DOHH2 (cell line): ENCODE measurements at regions not wholly inside any gene's neighbourhood (a gene's known extent, or its start where the extent isn't known, plus 50 kb on each side); places are given as distances from the start of the nearest gene placed in this dataset.

Source experiments
- H3F3A ChIP-seq: fragments of 200-600 bp; sonication (generic), shearing (Covaris generic); 2 replicates; pipeline ENCODE4 v1.6.0; 2016; ENCODE audit warnings: antibody characterized with exemption, mild to moderate bottlenecking; ENCODE audit not compliant: control insufficient read depth, insufficient read depth
- H3K27ac ChIP-seq: fragments of 200-600 bp; sonication (generic); 2 replicates; pipeline ENCODE4 v1.5.1; 2014; ENCODE audit warnings: low read depth, mild to moderate bottlenecking, low read length, moderate library complexity
- H3K27me3 ChIP-seq: fragments of 200-600 bp; sonication (generic); 2 replicates; pipeline ENCODE4 v1.6.1; 2014; ENCODE audit warnings: mild to moderate bottlenecking, low read length, mixed read lengths; ENCODE audit not compliant: control insufficient read depth
- H3K36me3 ChIP-seq: fragments of 200-600 bp; sonication (generic); 2 replicates; pipeline ENCODE4 v1.6.1; 2014; ENCODE audit warnings: mild to moderate bottlenecking, low read length, moderate library complexity, mixed read lengths; ENCODE audit not compliant: control insufficient read depth
- H3K4me1 ChIP-seq: fragments of 200-600 bp; sonication (generic); 2 replicates; pipeline ENCODE4 v1.6.1; 2014; ENCODE audit warnings: mild to moderate bottlenecking, low read length, mixed read lengths; ENCODE audit not compliant: control insufficient read depth
- H3K4me2 ChIP-seq: fragments of 200-600 bp; sonication (generic); 2 replicates; pipeline ENCODE4 v1.6.0; 2014; ENCODE audit warnings: mild to moderate bottlenecking, low read length, moderate library complexity
- H3K4me3 ChIP-seq: fragments of 200-600 bp; sonication (generic); 2 replicates; pipeline ENCODE4 v1.5.1; 2014; ENCODE audit warnings: mild to moderate bottlenecking, low read length, mixed read lengths
- H3K79me2 ChIP-seq: fragments of 200-600 bp; sonication (generic); 2 replicates; pipeline ENCODE4 v1.6.1; 2014; ENCODE audit warnings: mild to moderate bottlenecking, low read length, mixed read lengths; ENCODE audit not compliant: control insufficient read depth
- H3K9me2 ChIP-seq: fragments of 200-600 bp; sonication (generic); replicated peaks from 2 replicates; pipeline ENCODE4 v1.6.1; 2014; ENCODE audit warnings: mild to moderate bottlenecking, low read length, mixed read lengths; ENCODE audit not compliant: control insufficient read depth
- H3K9me3 ChIP-seq: fragments of 200-600 bp; sonication (generic); 2 replicates; pipeline ENCODE4 v1.6.1; 2014; ENCODE audit warnings: antibody characterized with exemption, low read length, mixed read lengths; ENCODE audit not compliant: control insufficient read depth, insufficient read depth
- H4K20me1 ChIP-seq: fragments of 200-600 bp; sonication (generic); 2 replicates; pipeline ENCODE4 v1.6.0; 2014; ENCODE audit warnings: low read depth, mild to moderate bottlenecking, antibody characterized with exemption, low read length, moderate library complexity; ENCODE audit not compliant: control insufficient read depth, insufficient read depth
- EZH2phosphoT487 ChIP-seq: fragments of 200-600 bp; sonication (generic); IDR thresholded peaks from 2 replicates; pipeline ENCODE4 v1.6.1; 2017; ENCODE audit warnings: borderline replicate concordance, mild to moderate bottlenecking, antibody characterized with exemption, low read length, moderate library complexity, mixed read lengths
- TF ChIP-seq, protein P1 (sequence below): fragments of 200-600 bp; sonication (generic); IDR thresholded peaks from one replicate; pipeline ENCODE4 v1.5.1; 2014; ENCODE audit warnings: antibody characterized with exemption, mild to moderate bottlenecking, low read depth, low read length; ENCODE audit not compliant: poor library complexity, severe bottlenecking

DNA sequence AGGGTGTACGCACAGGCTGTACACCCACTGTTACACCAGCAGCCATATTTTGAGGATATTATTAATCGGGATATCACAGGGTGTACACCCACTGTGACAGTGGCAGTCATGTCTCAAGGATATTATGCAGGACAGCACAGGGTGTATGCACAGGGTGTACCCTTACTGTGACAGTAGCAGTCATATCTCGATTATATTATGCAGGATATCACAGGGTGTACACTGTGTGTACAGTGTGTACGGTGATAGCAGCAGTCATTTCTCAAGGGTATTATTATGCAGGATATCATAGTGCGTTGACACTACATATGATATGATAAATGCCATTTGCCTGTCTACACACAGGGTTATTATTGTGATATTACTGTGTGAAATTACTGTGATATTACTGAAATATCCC, 80.5 kb upstream of the SLC25A48 start:
- Histone ChIP-seq H3K4me1 (no peaks in the 10 kb centered on the region), H3K4me3 (no peak overlapping the region), H3K27ac (no peak overlapping the region), H3K4me2 (no peak overlapping the region), H4K20me1 (no peaks in the 10 kb centered on the region), H3K36me3 (no peaks in the 10 kb centered on the region), H3K79me2 (no peaks in the 10 kb centered on the region), H3K27me3 (no peaks in the 10 kb centered on the region), H3F3A (no peaks in the 10 kb centered on the region), H3K9me2 (no peaks in the 10 kb centered on the region), H3K9me3 (no peaks in the 10 kb centered on the region)
- TF ChIP-seq, protein P1, sequence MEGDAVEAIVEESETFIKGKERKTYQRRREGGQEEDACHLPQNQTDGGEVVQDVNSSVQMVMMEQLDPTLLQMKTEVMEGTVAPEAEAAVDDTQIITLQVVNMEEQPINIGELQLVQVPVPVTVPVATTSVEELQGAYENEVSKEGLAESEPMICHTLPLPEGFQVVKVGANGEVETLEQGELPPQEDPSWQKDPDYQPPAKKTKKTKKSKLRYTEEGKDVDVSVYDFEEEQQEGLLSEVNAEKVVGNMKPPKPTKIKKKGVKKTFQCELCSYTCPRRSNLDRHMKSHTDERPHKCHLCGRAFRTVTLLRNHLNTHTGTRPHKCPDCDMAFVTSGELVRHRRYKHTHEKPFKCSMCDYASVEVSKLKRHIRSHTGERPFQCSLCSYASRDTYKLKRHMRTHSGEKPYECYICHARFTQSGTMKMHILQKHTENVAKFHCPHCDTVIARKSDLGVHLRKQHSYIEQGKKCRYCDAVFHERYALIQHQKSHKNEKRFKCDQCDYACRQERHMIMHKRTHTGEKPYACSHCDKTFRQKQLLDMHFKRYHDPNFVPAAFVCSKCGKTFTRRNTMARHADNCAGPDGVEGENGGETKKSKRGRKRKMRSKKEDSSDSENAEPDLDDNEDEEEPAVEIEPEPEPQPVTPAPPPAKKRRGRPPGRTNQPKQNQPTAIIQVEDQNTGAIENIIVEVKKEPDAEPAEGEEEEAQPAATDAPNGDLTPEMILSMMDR: no peak
- TF ChIP-seq EZH2phosphoT487: no peak

DNA sequence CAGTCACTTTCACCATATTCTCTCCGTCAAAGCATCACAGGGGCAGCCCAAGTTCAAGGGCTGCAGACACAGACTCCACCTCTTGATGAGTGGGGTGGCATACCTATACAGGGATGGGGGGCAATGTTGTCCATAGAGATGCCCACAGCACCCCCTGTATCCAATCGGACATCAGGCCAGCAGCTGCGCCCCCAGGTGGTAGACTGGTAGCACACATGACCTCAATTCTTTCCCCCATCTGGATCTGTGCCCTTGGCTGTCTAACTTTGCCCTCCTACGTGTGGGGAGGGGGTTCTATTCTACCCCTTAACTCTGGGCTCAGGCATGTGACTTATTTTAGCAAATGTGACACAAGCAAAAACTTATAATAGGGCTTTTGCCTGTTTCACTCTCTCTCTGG, 84.0 kb upstream of the SLC25A48 start:
- no peaks in the 10 kb centered on the region for H3K9me3 ChIP-seq
- H3K27me3 ChIP-seq: no peaks in the 10 kb centered on the region
- H3K79me2 ChIP-seq: no peaks in the 10 kb centered on the region
- no peaks in the 10 kb centered on the region for H4K20me1 ChIP-seq
- no peaks in the 10 kb centered on the region for H3F3A ChIP-seq
- TF ChIP-seq, protein P1: peak; percentile 50
- TF ChIP-seq EZH2phosphoT487: no peak
- no peaks in the 10 kb centered on the region for H3K4me1 ChIP-seq
- no peak overlapping the region for H3K4me3 ChIP-seq
- H3K9me2 ChIP-seq: no peaks in the 10 kb centered on the region
- H3K36me3 ChIP-seq: no peaks in the 10 kb centered on the region
- no peak overlapping the region for H3K4me2 ChIP-seq
- no peak overlapping the region for H3K27ac ChIP-seq

DNA sequence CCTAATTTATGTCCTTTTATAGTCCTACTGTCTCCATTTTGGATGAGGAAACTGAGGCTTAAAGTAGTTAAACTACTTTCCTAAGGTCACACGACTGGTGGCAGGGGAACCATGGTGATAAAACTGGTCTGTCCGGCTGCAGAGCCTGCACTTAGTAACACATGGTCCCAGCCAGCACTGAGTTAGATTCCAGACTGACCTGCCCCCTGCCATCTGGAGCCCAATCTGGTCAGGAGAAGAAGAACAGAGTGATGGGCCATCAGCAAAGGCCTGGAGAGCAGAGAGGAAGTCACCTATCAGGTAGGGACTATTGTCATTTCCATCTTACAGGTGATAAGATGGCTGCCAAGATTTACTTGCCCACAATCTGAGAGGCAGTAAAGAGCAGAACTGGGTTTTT, 86.6 kb upstream of the SLC25A48 start:
- H4K20me1 ChIP-seq: no peaks in the 10 kb centered on the region
- no peak overlapping the region for H3K4me2 ChIP-seq
- H3K9me3 ChIP-seq: no peaks in the 10 kb centered on the region
- H3K36me3 ChIP-seq: no peaks in the 10 kb centered on the region
- no peaks in the 10 kb centered on the region for H3K79me2 ChIP-seq
- no peaks in the 10 kb centered on the region for H3F3A ChIP-seq
- TF ChIP-seq EZH2phosphoT487: no peak
- no peak overlapping the region for H3K27ac ChIP-seq
- H3K27me3 ChIP-seq: no peaks in the 10 kb centered on the region
- H3K4me1 ChIP-seq: no peaks in the 10 kb centered on the region
- no peak overlapping the region for H3K4me3 ChIP-seq
- H3K9me2 ChIP-seq: no peaks in the 10 kb centered on the region

DNA sequence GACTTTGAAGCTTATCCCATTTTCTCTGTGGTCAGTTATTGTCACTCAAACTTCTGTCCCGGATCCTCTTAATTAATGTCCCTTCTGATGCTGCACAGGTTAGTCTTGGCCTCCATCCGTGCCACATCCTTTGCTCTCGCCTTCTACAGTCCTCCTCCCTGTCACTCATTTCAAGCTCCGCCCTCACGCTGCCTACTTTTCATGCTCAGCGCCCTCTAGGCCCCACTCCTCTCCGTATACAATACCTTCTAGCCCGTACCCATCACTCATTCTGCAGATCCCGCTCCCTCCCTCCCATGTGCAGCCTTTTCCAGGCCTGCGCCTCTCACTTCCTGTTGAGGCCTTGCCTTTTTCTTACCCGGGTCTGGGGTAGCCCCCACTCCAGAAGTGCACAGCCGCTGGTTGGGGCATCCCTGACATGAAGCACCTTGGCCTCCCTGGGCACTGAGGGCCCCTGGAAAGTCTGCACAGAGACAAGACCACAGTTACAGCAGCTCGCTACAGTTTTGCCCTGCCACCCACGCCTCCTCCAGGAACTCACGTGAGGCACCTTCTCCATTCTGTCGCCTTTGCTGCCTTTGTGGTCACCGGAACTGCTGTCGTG, 88.5 kb upstream of the SLC25A48 start:
- no peak for TF ChIP-seq EZH2phosphoT487
- TF ChIP-seq, protein P1: no peak
- Histone ChIP-seq H3F3A (no peaks in the 10 kb centered on the region), H3K4me2 (no peak overlapping the region), H3K4me3 (no peak overlapping the region), H3K4me1 (no peaks in the 10 kb centered on the region), H3K27ac (no peak overlapping the region), H3K9me2 (no peaks in the 10 kb centered on the region), H3K27me3 (no peaks in the 10 kb centered on the region), H3K79me2 (no peaks in the 10 kb centered on the region), H3K9me3 (no peaks in the 10 kb centered on the region), H3K36me3 (no peaks in the 10 kb centered on the region), H4K20me1 (no peaks in the 10 kb centered on the region)
